IPS DF 6.9 (cell line): ENCODE measurements at regions not wholly inside any gene's neighbourhood (a gene's known extent, or its start where the extent isn't known, plus 50 kb on each side); places are given as distances from the start of the nearest gene placed in this dataset.
A peak's percentile ranks its signal among the peaks of the same experiment; 100 is the strongest.
"Not testable (repeated sequence)": the region's sequence is repeated elsewhere in the genome, so short reads cannot be mapped to it uniquely, and the experiment has no call there.

Source experiments
- DNase-seq: peaks from one replicate; pipeline ENCODE4 v3.0.0-alpha.2; 2013; ENCODE audit warnings: low read depth, low spot score
- H3K27ac ChIP-seq: one replicate; pipeline ENCODE4 v1.5.1; 2013; ENCODE audit warnings: low read length, control low read depth
- H3K27me3 ChIP-seq: 2 replicates; pipeline ENCODE4 v1.6.1; 2013; ENCODE audit warnings: mild to moderate bottlenecking, low read length; ENCODE audit not compliant: control insufficient read depth, insufficient read depth
- H3K36me3 ChIP-seq: 2 replicates; pipeline ENCODE4 v1.6.1; 2013; ENCODE audit warnings: low read length; ENCODE audit not compliant: control insufficient read depth, insufficient read depth
- H3K4me1 ChIP-seq: 2 replicates; pipeline ENCODE4 v1.6.1; 2013; ENCODE audit warnings: low read length; ENCODE audit not compliant: control insufficient read depth, insufficient read depth
- H3K4me3 ChIP-seq: 2 replicates; pipeline ENCODE4 v1.5.1; 2013; ENCODE audit warnings: mild to moderate bottlenecking, low read length
- H3K9me3 ChIP-seq: 2 replicates; pipeline ENCODE4 v1.6.1; 2013; ENCODE audit warnings: low read length, inconsistent platforms; ENCODE audit not compliant: control insufficient read depth, insufficient read depth
- WGBS: extraction: QIAGEN DNeasy Blood & Tissue Kit; methylation state at CpG from one replicate; pipeline ENCODE4 v1.1.7; 2013; ENCODE audit warnings: mixed read lengths, missing lambda C conversion rate; ENCODE audit not compliant: insufficient read length, insufficient coverage; 5-methylcytosine and 5-hydroxymethylcytosine counted together

- Histone ChIP-seq H3K36me3 (no peaks in the 10 kb centered on the region), H3K4me1 (no peaks in the 10 kb centered on the region; the same call in 1 of the 2 replicates), H3K27me3 (no peaks in the 10 kb centered on the region), H3K9me3 (no peaks in the 10 kb centered on the region), H3K4me3 (no peak overlapping the region), H3K27ac (no peak overlapping the region)
- no peak for DNase-seq
- no CpG with 5 or more reads among the region's 2 CpGs for WGBS
These were observed 52.5 kb downstream of the RHOB start for GRCh38 chr2:20499387-20499786.

GRCh38 chr2:20501974-20502373 is 55.1 kb downstream of the RHOB start:
- no peaks in the 10 kb centered on the region for H3K27me3 ChIP-seq
- no peak for DNase-seq
- no peaks in the 10 kb centered on the region for H3K36me3 ChIP-seq
- H3K4me1 ChIP-seq, result peaks cover 5% of the 10 kb centered on the region; the same call in 1 of the 2 replicates
- no CpG with 5 or more reads among the region's 4 CpGs for WGBS
- no peak overlapping the region for H3K27ac ChIP-seq
- no peak overlapping the region for H3K4me3 ChIP-seq
- H3K9me3 ChIP-seq, result no peaks in the 10 kb centered on the region

GRCh38 chr2:20502496-20502895 is 55.6 kb downstream of the RHOB start:
- not testable (repeated sequence) for H3K9me3 ChIP-seq, H3K36me3 ChIP-seq, H3K27me3 ChIP-seq, DNase-seq, H3K4me1 ChIP-seq, H3K27ac ChIP-seq, H3K4me3 ChIP-seq
- WGBS, result no CpG with 5 or more reads among the region's 12 CpGs

GRCh38 chr2:20504174-20504573 is 57.3 kb downstream of the RHOB start:
- H3K9me3 ChIP-seq, result no peaks in the 10 kb centered on the region; the same call in 1 of the 2 replicates

GRCh38 chr2:20506201-20506685 is 59.4 kb downstream of the RHOB start:
- Histone ChIP-seq H3K9me3 (no peaks in the 10 kb centered on the region; the same call in 1 of the 2 replicates), H3K27ac (no peak overlapping the region), H3K27me3 (no peaks in the 10 kb centered on the region), H3K36me3 (no peaks in the 10 kb centered on the region), H3K4me3 (no peak overlapping the region), H3K4me1 (peaks cover 7% of the 10 kb centered on the region; the same call in 1 of the 2 replicates)
- no peak for DNase-seq
- WGBS, result no CpG with 5 or more reads among the region's 4 CpGs

More at GRCh38 chr2:20504174-20504573, 57.3 kb downstream of the RHOB start:
- no peaks in the 10 kb centered on the region for H3K27me3 ChIP-seq
- H3K4me1 ChIP-seq, result peaks cover 5% of the 10 kb centered on the region; the same call in 1 of the 2 replicates
- no peak overlapping the region for H3K27ac ChIP-seq
- no peak for DNase-seq
- no peaks in the 10 kb centered on the region for H3K36me3 ChIP-seq
- H3K4me3 ChIP-seq, result no peak overlapping the region

GRCh38 chr2:20507166-20507692 is 60.4 kb downstream of the RHOB start:
- Histone ChIP-seq H3K27ac (no peak overlapping the region), H3K36me3 (no peaks in the 10 kb centered on the region), H3K27me3 (no peaks in the 10 kb centered on the region), H3K4me3 (no peak overlapping the region), H3K4me1 (peaks cover 7% of the 10 kb centered on the region; the same call in 1 of the 2 replicates), H3K9me3 (no peaks in the 10 kb centered on the region; the same call in 1 of the 2 replicates)
- WGBS, result no CpG with 5 or more reads among the region's 5 CpGs
- no peak for DNase-seq

GRCh38 chr2:20507711-20508110 is 60.8 kb downstream of the RHOB start:
- no peaks in the 10 kb centered on the region for H3K27me3 ChIP-seq
- no peak for DNase-seq
- no peaks in the 10 kb centered on the region; the same call in 1 of the 2 replicates for H3K9me3 ChIP-seq
- no peak overlapping the region for H3K4me3 ChIP-seq
- no peak overlapping the region for H3K27ac ChIP-seq
- no peaks in the 10 kb centered on the region for H3K36me3 ChIP-seq
- peaks cover 7% of the 10 kb centered on the region; the same call in 1 of the 2 replicates for H3K4me1 ChIP-seq

GRCh38 chr2:20509301-20509769 is 62.5 kb downstream of the RHOB start:
- no peak overlapping the region for H3K27ac ChIP-seq
- no peak for DNase-seq
- H3K4me3 ChIP-seq, result no peak overlapping the region
- WGBS, result no CpG with 5 or more reads among the region's 6 CpGs
- peaks cover 7% of the 10 kb centered on the region; the same call in 1 of the 2 replicates for H3K4me1 ChIP-seq
- H3K9me3 ChIP-seq, result no peaks in the 10 kb centered on the region; the same call in 1 of the 2 replicates
- no peaks in the 10 kb centered on the region for H3K36me3 ChIP-seq
- H3K27me3 ChIP-seq, result no peaks in the 10 kb centered on the region

- Histone ChIP-seq H3K36me3 (no peaks in the 10 kb centered on the region), H3K4me1 (peaks cover 7% of the 10 kb centered on the region; the same call in 1 of the 2 replicates), H3K4me3 (no peak overlapping the region), H3K27ac (no peak overlapping the region), H3K27me3 (no peaks in the 10 kb centered on the region), H3K9me3 (no peaks in the 10 kb centered on the region; the same call in 1 of the 2 replicates)
- peak; percentile 41 for DNase-seq
- WGBS, result no CpG with 5 or more reads among the region's 15 CpGs
These were observed 63.1 kb downstream of the RHOB start for GRCh38 chr2:20509770-20510490.

GRCh38 chr2:20511130-20511529 is 64.3 kb downstream of the RHOB start:
- H3K4me1 ChIP-seq, result peaks cover 7% of the 10 kb centered on the region; the same call in 1 of the 2 replicates
- no peaks in the 10 kb centered on the region; the same call in 1 of the 2 replicates for H3K9me3 ChIP-seq
- no peak overlapping the region for H3K27ac ChIP-seq
- H3K27me3 ChIP-seq, result no peaks in the 10 kb centered on the region
- no peaks in the 10 kb centered on the region for H3K36me3 ChIP-seq
- WGBS, result no CpG with 5 or more reads among the region's 5 CpGs
- DNase-seq, result no peak
- H3K4me3 ChIP-seq, result no peak overlapping the region
